ENCODE measurements at regions not wholly inside any gene's neighbourhood (a gene's known extent, or its start where the extent isn't known, plus 50 kb on each side); places are given as distances from the start of the nearest gene placed in this dataset.

GRCh38 chr3:35492841-35493240, 146.5 kb upstream of the ARPP21 start:
- TF ChIP-seq MYC (IDR thresholded peaks at IDR 0.05; ENCODE audit: insufficient read depth, insufficient read length, insufficient replicate concordance, low read length, severe bottlenecking) (no peak), REST (IDR thresholded peaks at IDR 0.05; ENCODE audit: low read depth, low read length) (no peak), ZBTB33 (IDR thresholded peaks at IDR 0.05) (no peak), CTCF (IDR thresholded peaks at IDR 0.05 in 2 of 3, conservative IDR thresholded peaks at IDR 0.05 in 1 of 3; ENCODE audit: control insufficient read depth in 2 of 3, extremely low read depth in 1 of 3, insufficient read depth in 1 of 3, low read depth in 3 of 3, low read length in 3 of 3) (no peak), ZNF274 (IDR thresholded peaks at IDR 0.05; ENCODE audit: insufficient read depth, insufficient read length) (no peak), YY1 (IDR thresholded peaks at IDR 0.05; ENCODE audit: low read depth, low read length) (no peak), NFYB (IDR thresholded peaks at IDR 0.05; ENCODE audit: insufficient read depth, low read depth, low read length) (no peak)
